C4-2B (cell line): ENCODE measurements at regions not wholly inside any gene's neighbourhood (a gene's known extent, or its start where the extent isn't known, plus 50 kb on each side); places are given as distances from the start of the nearest gene placed in this dataset.

Experiments
- CTCF ChIP-seq: fragments of 450-650 bp; conservative IDR thresholded peaks from 2 replicates; pipeline ENCODE4 v1.5.1; 2017; ENCODE audit warnings: mild to moderate bottlenecking
- ZFX ChIP-seq: fragments of 450-650 bp; IDR thresholded peaks from 2 replicates; pipeline ENCODE4 v1.6.1; 2017

- TF ChIP-seq CTCF (no peak), ZFX (no peak)
Measured at GRCh38 chrX:117094149-117094548, 631.4 kb upstream of the CT83 start.
